ENCODE measurements at regions not wholly inside any gene's neighbourhood (a gene's known extent, or its start where the extent isn't known, plus 50 kb on each side); places are given as distances from the start of the nearest gene placed in this dataset.

DNA sequence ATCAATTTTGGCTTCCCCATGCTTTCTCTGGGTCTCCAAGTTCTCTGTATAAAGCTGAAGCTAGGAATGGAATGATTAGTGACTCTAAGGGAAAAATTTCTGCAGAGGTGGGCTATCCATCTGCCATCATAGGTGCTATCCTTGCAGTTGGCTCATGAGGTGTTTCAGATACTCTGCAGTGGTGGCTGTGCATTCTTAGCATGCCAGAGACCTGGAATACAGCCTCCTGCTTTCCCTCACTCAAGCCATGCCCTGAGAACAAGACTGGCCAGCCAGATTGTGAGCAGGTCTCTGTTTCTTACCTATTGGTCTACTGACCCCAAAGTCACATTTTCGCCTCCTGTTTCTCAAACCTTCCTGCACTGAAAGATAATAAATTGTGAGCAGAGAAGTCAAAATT is 719.6 kb downstream of the CCSER2 start:
- TF ChIP-seq, protein P1, sequence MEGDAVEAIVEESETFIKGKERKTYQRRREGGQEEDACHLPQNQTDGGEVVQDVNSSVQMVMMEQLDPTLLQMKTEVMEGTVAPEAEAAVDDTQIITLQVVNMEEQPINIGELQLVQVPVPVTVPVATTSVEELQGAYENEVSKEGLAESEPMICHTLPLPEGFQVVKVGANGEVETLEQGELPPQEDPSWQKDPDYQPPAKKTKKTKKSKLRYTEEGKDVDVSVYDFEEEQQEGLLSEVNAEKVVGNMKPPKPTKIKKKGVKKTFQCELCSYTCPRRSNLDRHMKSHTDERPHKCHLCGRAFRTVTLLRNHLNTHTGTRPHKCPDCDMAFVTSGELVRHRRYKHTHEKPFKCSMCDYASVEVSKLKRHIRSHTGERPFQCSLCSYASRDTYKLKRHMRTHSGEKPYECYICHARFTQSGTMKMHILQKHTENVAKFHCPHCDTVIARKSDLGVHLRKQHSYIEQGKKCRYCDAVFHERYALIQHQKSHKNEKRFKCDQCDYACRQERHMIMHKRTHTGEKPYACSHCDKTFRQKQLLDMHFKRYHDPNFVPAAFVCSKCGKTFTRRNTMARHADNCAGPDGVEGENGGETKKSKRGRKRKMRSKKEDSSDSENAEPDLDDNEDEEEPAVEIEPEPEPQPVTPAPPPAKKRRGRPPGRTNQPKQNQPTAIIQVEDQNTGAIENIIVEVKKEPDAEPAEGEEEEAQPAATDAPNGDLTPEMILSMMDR (IDR thresholded peaks at IDR 0.05; ENCODE audit: insufficient read depth, low read length, poor library complexity, severe bottlenecking): no peak
- no peak for TF ChIP-seq EZH2phosphoT487 (conservative IDR thresholded peaks at IDR 0.05; ENCODE audit: low read length)
